ENCODE measurements at regions not wholly inside any gene's neighbourhood (a gene's known extent, or its start where the extent isn't known, plus 50 kb on each side); places are given as distances from the start of the nearest gene placed in this dataset.

- H3K4me3 ChIP-seq = no peak overlapping the region
- no peaks in the 10 kb centered on the region for H3K36me3 ChIP-seq
- TF ChIP-seq POLR2AphosphoS5 (IDR thresholded peaks at IDR 0.05) (no peak), POLR2A (IDR thresholded peaks at IDR 0.05) (no peak), EP300 (IDR thresholded peaks at IDR 0.05) (no peak), CTCF (IDR thresholded peaks at IDR 0.05) (no peak)
- no peaks in the 10 kb centered on the region for H3K27me3 ChIP-seq
- no peaks in the 10 kb centered on the region for H3K9me3 ChIP-seq
- no peaks in the 10 kb centered on the region for H3K4me1 ChIP-seq
- H3K27ac ChIP-seq = no peak overlapping the region
- ATAC-seq = no peak
These were observed 61.2 kb upstream of the RNF217 start for GRCh38 chr6:124901084-124901483.

DNA sequence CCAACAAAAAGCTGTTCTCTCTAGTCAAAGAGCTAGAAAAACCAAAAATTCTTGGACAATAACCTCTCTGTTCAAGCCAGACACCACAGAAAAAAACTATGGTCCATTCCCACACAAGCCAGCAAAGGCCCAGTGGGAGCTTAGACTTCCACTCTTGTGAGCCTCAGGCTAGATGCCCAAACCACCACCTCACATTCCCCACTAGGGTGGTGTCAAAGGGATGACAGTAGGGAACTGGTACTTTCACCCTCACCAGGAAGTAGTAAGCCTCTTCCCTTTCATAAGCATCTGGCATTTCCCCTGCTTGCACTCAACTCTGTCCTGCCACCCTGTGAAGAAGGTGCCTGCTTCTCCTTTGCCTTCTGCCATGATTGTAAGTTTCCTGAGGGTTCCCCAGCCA is 58.4 kb upstream of the RNF217 start:
- Histone ChIP-seq H3K9me3 (no peaks in the 10 kb centered on the region), H3K4me3 (no peak overlapping the region), H3K4me1 (no peaks in the 10 kb centered on the region), H3K27me3 (no peaks in the 10 kb centered on the region), H3K36me3 (no peaks in the 10 kb centered on the region), H3K27ac (no peak overlapping the region)
- TF ChIP-seq POLR2A (IDR thresholded peaks at IDR 0.05) (no peak), POLR2AphosphoS5 (IDR thresholded peaks at IDR 0.05) (no peak), CTCF (IDR thresholded peaks at IDR 0.05) (no peak), EP300 (IDR thresholded peaks at IDR 0.05) (no peak)
- ATAC-seq = no peak

DNA sequence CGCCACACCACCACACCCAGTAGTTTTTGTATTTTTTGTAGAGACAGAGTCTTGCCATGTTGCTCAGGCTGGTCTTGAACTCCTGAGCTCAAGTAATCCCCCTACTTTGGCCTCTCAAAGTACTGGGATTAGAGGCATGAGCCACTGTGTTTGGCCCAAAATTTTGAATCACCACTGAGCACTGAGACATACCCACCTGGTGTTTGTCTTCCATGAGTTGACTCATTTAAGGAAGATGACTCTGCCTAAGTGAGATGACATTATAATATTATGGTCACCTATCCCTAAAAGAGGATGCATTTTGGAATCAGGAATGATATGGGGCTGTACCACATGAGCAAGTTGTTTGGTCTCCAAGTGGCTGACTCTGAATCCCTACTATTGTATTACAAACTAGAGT is 54.6 kb upstream of the RNF217 start:
- H3K27me3 ChIP-seq = no peaks in the 10 kb centered on the region
- no peaks in the 10 kb centered on the region for H3K4me1 ChIP-seq
- H3K4me3 ChIP-seq = no peak overlapping the region
- no peaks in the 10 kb centered on the region for H3K36me3 ChIP-seq
- TF ChIP-seq POLR2AphosphoS5 (IDR thresholded peaks at IDR 0.05) = no peak
- TF ChIP-seq CTCF (IDR thresholded peaks at IDR 0.05) = no peak
- TF ChIP-seq POLR2A (IDR thresholded peaks at IDR 0.05) = no peak
- TF ChIP-seq EP300 (IDR thresholded peaks at IDR 0.05) = no peak
- H3K9me3 ChIP-seq = no peaks in the 10 kb centered on the region
- ATAC-seq = no peak
- no peak overlapping the region for H3K27ac ChIP-seq
- WGBS, 2 donors (ENCODE audit: low coverage in 1 of 2) = 100% methylated on average over 1 of the region's 1 CpG

Measured in gastroesophageal sphincter (tissue), 4 donors.